Right cardiac atrium (tissue), 5 donors: ENCODE measurements at regions not wholly inside any gene's neighbourhood (a gene's known extent, or its start where the extent isn't known, plus 50 kb on each side); places are given as distances from the start of the nearest gene placed in this dataset.

Source experiments
- ATAC-seq, 2 donors: fragments of 200-7000 bp; cut with Tn5 transposase; one replicate each; pipeline versions ENCODE4 v1.8.0 to v1.9.1; 2020; ENCODE audit warnings: moderate library complexity in 2 of 2, mild to moderate bottlenecking in 1 of 2
- DNase-seq, 3 donors: peaks; one replicate each; pipeline ENCODE4 v3.0.0-alpha.2; 2020
- H3K27ac ChIP-seq: one replicate; pipeline ENCODE4 v1.5.1; 2013; ENCODE audit warnings: mild to moderate bottlenecking, low read length, control low read depth, moderate library complexity
- H3K27me3 ChIP-seq: one replicate; pipeline ENCODE4 v1.6.1; 2013; ENCODE audit not compliant: control insufficient read depth, insufficient read depth
- H3K4me1 ChIP-seq: one replicate; pipeline ENCODE4 v1.6.1; 2013; ENCODE audit warnings: low read length; ENCODE audit not compliant: control insufficient read depth, insufficient read depth
- H3K4me3 ChIP-seq: one replicate; pipeline ENCODE4 v1.5.1; 2013; ENCODE audit warnings: low read length, control low read depth
- H3K9me3 ChIP-seq: one replicate; pipeline ENCODE4 v1.6.1; 2013; ENCODE audit warnings: low read length; ENCODE audit not compliant: control insufficient read depth
- WGBS: extraction: QIAGEN DNeasy Blood & Tissue Kit; methylation state at CpG from one replicate; pipeline ENCODE4 v1.1.7; 2013; 5-methylcytosine and 5-hydroxymethylcytosine counted together
- intact Hi-C, 4 donors: fragments of 100-400 bp; cut with DNase I; formaldehyde crosslinking; loops; one replicate each; pipeline versions ENCODE4 v1.11.0 to v1.14.0; 2022 to 2023
- donor health status: healthy with polysubstance abuse.
- donor health status: DM: no; HTN: yes; CAD: no.
- donor health status: DM: no; HTN: no; CAD: no.
- donor health status: DM: no; HTN: yes; CAD: no; lungs with severe emphysema.
- donor health status: DM: yes; HTN: yes; CAD: no.

DNA sequence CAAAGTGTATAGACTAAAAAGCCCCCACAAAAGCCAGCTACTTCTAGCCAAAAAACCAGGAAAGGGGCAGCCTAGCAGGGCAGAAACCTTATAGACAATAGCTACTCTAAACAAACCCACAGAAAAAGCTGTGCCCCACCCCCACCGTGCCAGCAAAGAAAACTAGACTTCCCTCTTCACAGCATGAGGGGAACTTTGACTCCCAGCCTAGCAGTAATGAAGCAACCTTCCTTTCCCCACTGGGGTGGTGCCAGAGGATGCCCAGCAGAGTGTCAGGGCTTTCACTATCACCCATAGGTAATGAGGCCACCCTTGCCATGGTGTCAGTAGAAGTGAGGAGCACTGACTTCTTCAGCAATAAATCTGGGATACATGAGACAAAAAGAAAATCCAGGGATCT lies 99.0 kb upstream of the LGSN start:
- peak in 2 of 3 donors; percentile 53 to 54 for DNase-seq
- Histone ChIP-seq H3K4me3 (no peak overlapping the region), H3K27ac (no peak overlapping the region), H3K4me1 (no peaks in the 10 kb centered on the region), H3K9me3 (no peaks in the 10 kb centered on the region), H3K27me3 (no peaks in the 10 kb centered on the region)
- ATAC-seq, result peak in 1 of 2 donors; percentile 41
- WGBS, result 49% methylated on average over 1 of the region's 1 CpG
- intact Hi-C loops, result no loop called here

DNA sequence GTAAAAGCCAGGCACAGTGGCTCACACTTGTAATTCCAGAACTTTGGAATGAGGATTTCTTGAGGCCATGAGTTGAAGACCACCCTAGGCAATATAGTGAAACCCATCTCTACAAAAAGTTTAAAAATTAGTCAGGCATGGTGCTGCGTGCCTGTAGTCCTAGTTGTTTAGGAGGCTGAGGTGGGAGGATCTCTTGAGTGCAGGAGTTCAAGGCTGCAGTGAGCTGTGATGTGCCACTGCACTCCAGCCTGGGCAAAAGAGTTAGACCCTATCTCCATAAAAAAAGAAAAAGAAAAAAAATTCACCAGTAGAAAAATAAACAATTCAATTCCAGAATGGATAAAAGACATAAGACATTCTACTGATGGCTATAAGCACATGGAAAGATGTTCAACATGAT lies 104.9 kb upstream of the LGSN start:
- no peaks in the 10 kb centered on the region for H3K4me1 ChIP-seq
- intact Hi-C loops, result no loop called here
- DNase-seq, result no peak
- no peak overlapping the region for H3K27ac ChIP-seq
- ATAC-seq, result no peak
- WGBS, result 69% methylated on average over 1 of the region's 1 CpG
- no peaks in the 10 kb centered on the region for H3K9me3 ChIP-seq
- H3K27me3 ChIP-seq, result no peaks in the 10 kb centered on the region
- no peak overlapping the region for H3K4me3 ChIP-seq

DNA sequence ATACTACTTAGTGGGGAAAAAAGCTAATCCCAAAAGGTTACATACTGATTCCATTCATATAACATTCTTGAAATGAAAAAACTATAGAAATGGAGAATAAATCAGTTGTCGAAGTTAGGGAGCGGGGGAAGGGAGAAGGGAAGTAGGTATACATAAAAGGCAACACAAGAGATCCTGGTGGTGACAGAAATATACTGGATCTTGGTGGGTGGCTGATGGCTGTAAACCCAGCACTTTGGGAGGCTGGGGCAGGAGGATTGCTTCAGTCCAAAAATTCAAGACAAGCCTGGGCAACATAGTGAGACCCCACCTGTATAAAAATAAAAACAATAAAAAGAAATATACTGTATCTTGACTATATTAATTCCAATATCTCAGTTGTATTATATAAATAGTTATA lies 105.7 kb upstream of the LGSN start:
- Histone ChIP-seq H3K4me3 (no peak overlapping the region), H3K9me3 (no peaks in the 10 kb centered on the region), H3K4me1 (no peaks in the 10 kb centered on the region), H3K27me3 (no peaks in the 10 kb centered on the region), H3K27ac (no peak overlapping the region)
- intact Hi-C loops, result no loop called here
- ATAC-seq, result no peak
- 93% methylated on average over 2 of the region's 2 CpGs for WGBS
- DNase-seq, result no peak

DNA sequence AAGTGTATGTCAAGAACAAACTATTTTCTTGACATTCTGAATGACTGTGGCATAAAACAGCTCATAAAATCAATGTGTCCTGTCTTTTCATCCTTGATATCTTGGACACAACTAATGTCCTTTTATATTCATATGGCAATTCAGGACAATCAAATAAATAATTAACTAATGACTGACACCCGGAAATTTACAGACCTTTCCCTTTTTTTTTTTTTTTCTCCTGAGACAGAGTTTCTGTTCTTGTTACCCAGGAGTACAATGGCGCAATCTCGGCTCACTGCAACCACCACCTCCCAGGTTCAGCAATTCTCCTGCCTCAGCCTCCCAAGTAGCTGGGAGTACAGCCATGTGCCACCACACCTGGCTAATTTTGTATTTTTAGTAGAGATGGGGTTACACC lies 107.1 kb upstream of the LGSN start:
- WGBS, result 89% methylated on average over 3 of the region's 3 CpGs
- no peak for ATAC-seq
- no peak overlapping the region for H3K27ac ChIP-seq

DNA sequence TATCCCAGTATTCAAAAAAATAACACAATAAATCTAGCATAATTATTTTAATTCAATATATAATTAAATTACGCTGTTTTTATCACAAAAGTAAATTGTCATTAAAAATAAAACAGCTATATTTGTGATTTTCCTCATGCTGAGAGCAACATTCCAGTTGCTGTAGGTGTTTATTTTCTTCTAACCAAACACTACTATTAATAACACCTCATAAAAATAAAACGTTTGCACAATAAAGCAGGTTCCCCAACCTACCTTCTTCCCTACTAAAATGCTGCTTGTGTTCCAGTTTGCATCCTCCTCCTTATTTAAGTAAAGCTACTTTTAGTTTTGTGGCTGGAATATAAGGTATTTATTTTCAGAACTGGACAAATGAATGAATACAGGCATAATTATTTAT lies 108.2 kb upstream of the LGSN start:
- intact Hi-C loops, result no loop called here
- WGBS, result 78% methylated on average over 2 of the region's 2 CpGs
- Histone ChIP-seq H3K27me3 (no peaks in the 10 kb centered on the region), H3K4me1 (no peaks in the 10 kb centered on the region), H3K4me3 (no peak overlapping the region), H3K27ac (no peak overlapping the region), H3K9me3 (no peaks in the 10 kb centered on the region)
- ATAC-seq (no peak), DNase-seq (no peak)

More for the DNA sequence above, 107.1 kb upstream of the LGSN start:
- intact Hi-C loops, result no loop called here
- no peak for DNase-seq
- no peak overlapping the region for H3K4me3 ChIP-seq
- H3K27me3 ChIP-seq, result no peaks in the 10 kb centered on the region
- H3K9me3 ChIP-seq, result no peaks in the 10 kb centered on the region
- no peaks in the 10 kb centered on the region for H3K4me1 ChIP-seq

DNA sequence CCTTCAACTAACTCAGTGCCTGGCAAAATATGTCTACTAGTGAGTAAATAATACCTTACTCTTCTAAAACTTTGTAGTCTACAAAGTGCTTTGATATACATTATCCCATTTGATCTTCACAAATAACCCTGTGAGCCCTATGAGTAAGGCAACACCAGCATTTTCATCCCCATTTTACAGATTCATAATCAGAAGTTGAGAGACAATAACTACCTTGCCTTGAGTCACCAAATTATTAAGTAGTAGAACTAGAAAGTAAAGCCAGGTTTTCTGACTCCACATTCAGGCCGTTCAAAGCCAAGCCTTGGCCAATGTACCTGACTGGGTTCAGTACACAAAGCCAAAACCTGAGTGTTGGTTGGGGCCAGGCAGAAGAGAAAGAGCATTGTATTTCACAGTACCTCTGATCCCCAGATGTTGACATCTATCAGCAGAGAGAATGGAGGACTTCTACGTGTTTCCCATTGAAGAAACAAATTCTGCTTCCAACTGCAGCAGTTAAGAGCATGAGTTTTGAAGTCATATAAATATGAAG lies 111.3 kb upstream of the LGSN start:
- 87% methylated on average over 2 of the region's 2 CpGs for WGBS
- ATAC-seq (no peak), DNase-seq (no peak)
- H3K4me1 ChIP-seq, result no peaks in the 10 kb centered on the region
- intact Hi-C loops, result no loop called here
- no peak overlapping the region for H3K27ac ChIP-seq
- H3K9me3 ChIP-seq, result no peaks in the 10 kb centered on the region
- no peaks in the 10 kb centered on the region for H3K27me3 ChIP-seq
- no peak overlapping the region for H3K4me3 ChIP-seq

DNA sequence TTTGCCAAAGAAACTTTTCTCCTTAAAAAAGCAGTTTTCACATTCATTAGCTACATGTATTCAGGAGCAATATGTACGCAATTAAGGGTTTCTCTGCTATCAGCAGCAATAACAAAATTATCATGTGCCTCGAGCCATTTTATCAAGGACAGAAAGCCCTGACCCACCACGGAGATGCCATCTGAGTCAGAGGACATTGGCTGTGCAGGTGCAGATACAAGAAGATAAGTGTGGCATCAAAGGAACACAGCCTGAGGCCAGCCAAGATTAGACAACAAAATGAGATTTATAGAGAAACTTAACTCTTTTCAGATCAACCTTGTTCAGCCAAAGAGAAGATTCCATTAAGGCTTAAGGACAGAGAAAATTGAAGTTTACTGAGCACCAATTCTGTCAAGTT lies 115.2 kb upstream of the LGSN start:
- intact Hi-C loops, result no loop called here
- ATAC-seq (no peak), DNase-seq (no peak)
- Histone ChIP-seq H3K9me3 (no peaks in the 10 kb centered on the region), H3K27me3 (no peaks in the 10 kb centered on the region), H3K4me1 (no peaks in the 10 kb centered on the region), H3K27ac (no peak overlapping the region), H3K4me3 (no peak overlapping the region)
- WGBS, result 52% methylated on average over 3 of the region's 3 CpGs

DNA sequence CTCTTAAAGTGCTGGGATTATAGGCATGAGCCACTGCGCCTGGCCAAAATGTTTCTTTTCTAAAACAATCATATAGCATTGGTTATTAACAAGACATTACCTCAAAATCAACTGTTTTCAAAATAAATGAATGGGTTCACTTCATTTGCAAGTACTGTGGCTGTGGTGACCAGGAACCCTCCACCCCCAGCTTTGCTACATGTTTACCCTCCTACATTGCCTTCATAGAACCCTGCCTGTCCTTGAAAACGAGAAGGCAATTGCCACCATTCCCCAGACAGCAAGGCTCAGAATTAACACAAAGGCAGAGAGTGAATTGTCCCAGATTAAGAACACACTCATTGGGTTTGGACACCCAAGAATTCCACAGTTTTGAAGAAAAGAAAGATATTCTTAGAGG lies 116.6 kb upstream of the LGSN start:
- Histone ChIP-seq H3K4me1 (no peaks in the 10 kb centered on the region), H3K27ac (no peak overlapping the region), H3K9me3 (no peaks in the 10 kb centered on the region), H3K27me3 (no peaks in the 10 kb centered on the region), H3K4me3 (no peak overlapping the region)
- DNase-seq (no peak), ATAC-seq (no peak)
- WGBS, result 68% methylated on average over 2 of the region's 2 CpGs
- intact Hi-C loops, result no loop called here

DNA sequence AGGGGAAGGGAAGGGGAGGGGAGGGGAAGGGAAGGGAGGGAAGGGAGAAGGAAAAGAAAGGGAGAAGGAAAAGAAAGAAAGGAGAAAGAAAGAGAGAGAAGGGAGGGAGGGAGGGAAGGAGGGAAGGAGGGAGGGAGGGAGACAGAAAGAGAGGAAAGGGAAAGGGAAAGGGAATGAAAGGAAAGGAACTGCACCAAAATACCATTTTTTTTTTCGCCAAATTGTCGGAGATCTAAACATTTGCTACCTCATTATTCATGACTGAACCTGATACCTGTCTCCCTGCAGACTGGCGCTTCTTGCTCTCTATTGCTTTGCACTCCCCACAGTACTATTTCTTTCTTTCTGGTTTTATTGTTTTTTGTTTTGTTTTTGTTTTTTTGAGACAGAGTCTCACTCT lies 117.3 kb upstream of the LGSN start:
- H3K4me1 ChIP-seq, result no peaks in the 10 kb centered on the region
- H3K27me3 ChIP-seq, result no peaks in the 10 kb centered on the region
- ATAC-seq, result no peak
- intact Hi-C loops, result no loop called here
- H3K9me3 ChIP-seq, result no peaks in the 10 kb centered on the region
- 91% methylated on average over 3 of the region's 3 CpGs for WGBS
- no peak overlapping the region for H3K27ac ChIP-seq
- no peak overlapping the region for H3K4me3 ChIP-seq
- no peak for DNase-seq

DNA sequence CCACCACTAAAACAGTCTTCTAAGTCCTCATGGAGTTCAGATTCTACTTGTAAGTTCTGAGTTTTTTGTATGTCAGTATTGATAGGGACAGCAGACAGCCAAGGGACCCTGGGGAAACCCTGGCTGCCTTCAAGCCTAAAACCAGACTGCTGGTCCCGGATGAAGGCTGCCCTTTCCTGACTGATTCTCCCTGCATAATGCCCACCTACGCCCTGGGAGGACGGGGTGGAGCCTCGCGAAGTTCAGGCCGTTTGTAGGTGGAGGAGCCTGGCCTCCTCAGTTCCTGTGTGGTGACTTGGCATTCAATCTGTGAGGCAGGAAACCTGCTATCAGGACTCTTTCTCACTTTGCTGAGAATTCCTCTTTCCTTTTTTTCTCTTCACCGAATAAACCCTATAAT lies 120.3 kb upstream of the LGSN start:
- Histone ChIP-seq H3K4me3 (no peak overlapping the region), H3K4me1 (no peaks in the 10 kb centered on the region), H3K9me3 (no peaks in the 10 kb centered on the region), H3K27ac (no peak overlapping the region), H3K27me3 (no peaks in the 10 kb centered on the region)
- no peak for ATAC-seq
- DNase-seq, result no peak
- intact Hi-C loops, result no loop called here
- WGBS, result 48% methylated on average over 7 of the region's 7 CpGs

DNA sequence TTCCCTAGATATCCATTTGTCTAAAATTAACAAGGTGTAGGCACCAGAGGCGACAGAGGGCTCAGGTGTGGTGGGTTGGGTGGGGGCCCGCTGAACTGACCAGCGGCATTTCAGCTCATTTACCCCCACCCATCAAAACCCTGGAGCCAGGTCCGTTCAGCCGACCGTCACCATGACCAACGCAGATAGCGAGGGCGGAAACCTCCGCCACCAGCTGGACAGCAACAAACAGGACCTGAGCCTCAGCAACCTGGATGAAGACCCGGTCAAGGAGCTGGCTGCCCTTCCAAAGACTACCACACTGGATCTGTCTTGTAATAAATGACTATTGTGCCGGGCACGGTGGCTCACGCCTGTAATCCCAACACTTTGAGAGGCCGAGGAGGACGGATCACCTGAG lies 120.8 kb upstream of the LGSN start:
- DNase-seq (no peak), ATAC-seq (no peak)
- Histone ChIP-seq H3K4me1 (no peaks in the 10 kb centered on the region), H3K4me3 (no peak overlapping the region), H3K9me3 (no peaks in the 10 kb centered on the region), H3K27ac (no peak overlapping the region), H3K27me3 (no peaks in the 10 kb centered on the region)
- intact Hi-C loops, result no loop called here
- WGBS, result 88% methylated on average over 16 of the region's 16 CpGs

DNA sequence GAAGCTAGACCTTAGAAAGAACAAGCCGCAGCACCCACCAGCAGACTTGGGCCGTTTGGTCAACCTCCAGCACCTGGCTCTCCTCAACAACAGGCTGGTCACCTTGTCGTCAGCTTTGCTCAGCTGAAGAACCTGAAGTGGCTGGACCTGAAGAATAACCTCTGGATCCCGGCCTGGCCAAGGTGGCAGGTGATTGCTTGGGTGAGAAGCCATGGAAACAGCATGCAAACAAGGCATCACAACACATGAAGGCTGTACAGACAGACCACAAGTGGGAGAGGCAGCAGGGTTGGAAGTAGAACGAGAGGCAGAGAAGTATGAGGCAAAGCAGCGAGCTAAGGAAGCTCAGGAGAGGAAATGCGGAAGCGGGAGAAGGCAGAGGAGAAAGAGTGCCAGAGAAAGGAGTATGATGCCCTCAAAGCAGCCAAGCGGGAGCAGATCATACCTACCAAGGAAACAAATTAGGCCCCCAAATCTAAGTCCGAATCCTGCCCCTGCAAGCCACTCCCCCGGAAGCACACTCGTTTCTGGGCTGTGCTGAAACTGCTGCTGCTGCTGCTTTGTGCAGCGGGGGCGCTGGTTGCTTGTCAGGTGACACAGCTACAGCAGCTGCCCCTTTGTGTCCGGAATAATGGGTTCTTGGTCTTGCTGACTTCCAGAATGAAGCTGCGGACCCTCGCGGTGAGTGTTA lies 121.6 kb upstream of the LGSN start:
- DNase-seq (no peak), ATAC-seq (no peak)
- 78% methylated on average over 18 of the region's 18 CpGs for WGBS
- Histone ChIP-seq H3K9me3 (no peaks in the 10 kb centered on the region), H3K4me3 (no peak overlapping the region), H3K27me3 (no peaks in the 10 kb centered on the region), H3K27ac (no peak overlapping the region), H3K4me1 (no peaks in the 10 kb centered on the region)
- intact Hi-C loops, result no loop called here
